ENCODE measurements at regions not wholly inside any gene's neighbourhood (a gene's known extent, or its start where the extent isn't known, plus 50 kb on each side); places are given as distances from the start of the nearest gene placed in this dataset.

DNA sequence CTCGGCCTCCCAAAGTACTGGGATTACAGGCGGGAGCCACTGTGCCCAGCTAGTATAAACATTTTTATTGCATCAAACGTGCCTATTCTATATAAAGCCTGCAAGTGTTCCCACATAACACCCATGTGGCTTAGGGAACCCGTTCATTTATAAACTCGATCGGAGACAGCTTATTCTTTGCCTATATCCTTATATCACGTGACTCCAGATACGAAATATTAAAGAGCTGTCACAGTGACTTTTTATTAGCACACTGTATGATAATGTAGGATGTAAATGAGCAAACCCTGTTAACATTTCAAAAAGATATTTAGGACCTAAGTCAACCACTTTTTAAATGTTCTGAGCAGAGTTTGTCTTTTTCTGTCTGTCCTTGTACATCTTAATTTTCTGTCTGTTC lies 642.9 kb upstream of the ADARB2 start:
- TF ChIP-seq, protein P1, sequence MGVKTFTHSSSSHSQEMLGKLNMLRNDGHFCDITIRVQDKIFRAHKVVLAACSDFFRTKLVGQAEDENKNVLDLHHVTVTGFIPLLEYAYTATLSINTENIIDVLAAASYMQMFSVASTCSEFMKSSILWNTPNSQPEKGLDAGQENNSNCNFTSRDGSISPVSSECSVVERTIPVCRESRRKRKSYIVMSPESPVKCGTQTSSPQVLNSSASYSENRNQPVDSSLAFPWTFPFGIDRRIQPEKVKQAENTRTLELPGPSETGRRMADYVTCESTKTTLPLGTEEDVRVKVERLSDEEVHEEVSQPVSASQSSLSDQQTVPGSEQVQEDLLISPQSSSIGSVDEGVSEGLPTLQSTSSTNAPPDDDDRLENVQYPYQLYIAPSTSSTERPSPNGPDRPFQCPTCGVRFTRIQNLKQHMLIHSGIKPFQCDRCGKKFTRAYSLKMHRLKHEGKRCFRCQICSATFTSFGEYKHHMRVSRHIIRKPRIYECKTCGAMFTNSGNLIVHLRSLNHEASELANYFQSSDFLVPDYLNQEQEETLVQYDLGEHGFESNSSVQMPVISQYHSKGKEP (tag by site-specific recombination; IDR thresholded peaks at IDR 0.05) = no peak
- TF ChIP-seq ZBTB1 (tag by site-specific recombination; IDR thresholded peaks at IDR 0.05) (no peak), ZNF350 (tag by site-specific recombination; IDR thresholded peaks at IDR 0.05) (no peak), SP2 (tag by site-specific recombination; IDR thresholded peaks at IDR 0.05) (no peak), ZNF670 (tag by site-specific recombination; IDR thresholded peaks at IDR 0.05; ENCODE audit: low read depth) (no peak), ZNF558 (tag by site-specific recombination; IDR thresholded peaks at IDR 0.05) (no peak), ZNF560 (tag by site-specific recombination; IDR thresholded peaks at IDR 0.05; ENCODE audit: borderline replicate concordance) (no peak), GLI2 (tag by site-specific recombination; IDR thresholded peaks at IDR 0.05; ENCODE audit: borderline replicate concordance, low read depth) (no peak), ZNF555 (tag by site-specific recombination; conservative IDR thresholded peaks at IDR 0.05) (no peak), ZNF335 (tag by site-specific recombination; conservative IDR thresholded peaks at IDR 0.05) (no peak), ZBTB21 (tag by site-specific recombination; IDR thresholded peaks at IDR 0.05) (no peak), EGR2 (tag by site-specific recombination; IDR thresholded peaks at IDR 0.05; ENCODE audit: low read depth) (no peak), ZNF416 (tag by site-specific recombination; IDR thresholded peaks at IDR 0.05) (no peak)
- TF ChIP-seq, protein P2, sequence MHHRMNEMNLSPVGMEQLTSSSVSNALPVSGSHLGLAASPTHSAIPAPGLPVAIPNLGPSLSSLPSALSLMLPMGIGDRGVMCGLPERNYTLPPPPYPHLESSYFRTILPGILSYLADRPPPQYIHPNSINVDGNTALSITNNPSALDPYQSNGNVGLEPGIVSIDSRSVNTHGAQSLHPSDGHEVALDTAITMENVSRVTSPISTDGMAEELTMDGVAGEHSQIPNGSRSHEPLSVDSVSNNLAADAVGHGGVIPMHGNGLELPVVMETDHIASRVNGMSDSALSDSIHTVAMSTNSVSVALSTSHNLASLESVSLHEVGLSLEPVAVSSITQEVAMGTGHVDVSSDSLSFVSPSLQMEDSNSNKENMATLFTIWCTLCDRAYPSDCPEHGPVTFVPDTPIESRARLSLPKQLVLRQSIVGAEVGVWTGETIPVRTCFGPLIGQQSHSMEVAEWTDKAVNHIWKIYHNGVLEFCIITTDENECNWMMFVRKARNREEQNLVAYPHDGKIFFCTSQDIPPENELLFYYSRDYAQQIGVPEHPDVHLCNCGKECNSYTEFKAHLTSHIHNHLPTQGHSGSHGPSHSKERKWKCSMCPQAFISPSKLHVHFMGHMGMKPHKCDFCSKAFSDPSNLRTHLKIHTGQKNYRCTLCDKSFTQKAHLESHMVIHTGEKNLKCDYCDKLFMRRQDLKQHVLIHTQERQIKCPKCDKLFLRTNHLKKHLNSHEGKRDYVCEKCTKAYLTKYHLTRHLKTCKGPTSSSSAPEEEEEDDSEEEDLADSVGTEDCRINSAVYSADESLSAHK (tag by site-specific recombination; IDR thresholded peaks at IDR 0.05) = no peak
- TF ChIP-seq, protein P3, sequence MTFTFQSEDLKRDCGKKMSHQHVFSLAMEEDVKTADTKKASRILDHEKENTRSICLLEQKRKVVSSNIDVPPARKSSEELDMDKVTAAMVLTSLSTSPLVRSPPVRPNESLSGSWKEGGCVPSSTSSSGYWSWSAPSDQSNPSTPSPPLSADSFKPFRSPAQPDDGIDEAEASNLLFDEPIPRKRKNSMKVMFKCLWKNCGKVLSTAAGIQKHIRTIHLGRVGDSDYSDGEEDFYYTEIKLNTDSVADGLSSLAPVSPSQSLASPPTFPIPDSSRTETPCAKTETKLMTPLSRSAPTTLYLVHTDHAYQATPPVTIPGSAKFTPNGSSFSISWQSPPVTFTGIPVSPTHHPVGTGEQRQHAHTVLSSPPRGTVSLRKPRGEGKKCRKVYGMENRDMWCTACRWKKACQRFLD (tag by site-specific recombination; IDR thresholded peaks at IDR 0.05) = no peak
- TF ChIP-seq, protein P4, sequence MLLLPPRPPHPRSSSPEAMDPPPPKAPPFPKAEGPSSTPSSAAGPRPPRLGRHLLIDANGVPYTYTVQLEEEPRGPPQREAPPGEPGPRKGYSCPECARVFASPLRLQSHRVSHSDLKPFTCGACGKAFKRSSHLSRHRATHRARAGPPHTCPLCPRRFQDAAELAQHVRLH (tag by site-specific recombination; IDR thresholded peaks at IDR 0.05) = no peak
- TF ChIP-seq, protein P5, sequence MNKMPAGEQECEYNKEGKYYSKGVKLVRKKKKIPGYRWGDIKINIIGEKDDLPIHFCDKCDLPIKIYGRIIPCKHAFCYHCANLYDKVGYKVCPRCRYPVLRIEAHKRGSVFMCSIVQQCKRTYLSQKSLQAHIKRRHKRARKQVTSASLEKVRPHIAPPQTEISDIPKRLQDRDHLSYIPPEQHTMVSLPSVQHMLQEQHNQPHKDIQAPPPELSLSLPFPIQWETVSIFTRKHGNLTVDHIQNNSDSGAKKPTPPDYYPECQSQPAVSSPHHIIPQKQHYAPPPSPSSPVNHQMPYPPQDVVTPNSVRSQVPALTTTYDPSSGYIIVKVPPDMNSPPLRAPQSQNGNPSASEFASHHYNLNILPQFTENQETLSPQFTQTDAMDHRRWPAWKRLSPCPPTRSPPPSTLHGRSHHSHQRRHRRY (tag by site-specific recombination; IDR thresholded peaks at IDR 0.05) = no peak
- CTCF ChIA-PET = no interaction called here
- POLR2A ChIA-PET = no interaction called here

DNA sequence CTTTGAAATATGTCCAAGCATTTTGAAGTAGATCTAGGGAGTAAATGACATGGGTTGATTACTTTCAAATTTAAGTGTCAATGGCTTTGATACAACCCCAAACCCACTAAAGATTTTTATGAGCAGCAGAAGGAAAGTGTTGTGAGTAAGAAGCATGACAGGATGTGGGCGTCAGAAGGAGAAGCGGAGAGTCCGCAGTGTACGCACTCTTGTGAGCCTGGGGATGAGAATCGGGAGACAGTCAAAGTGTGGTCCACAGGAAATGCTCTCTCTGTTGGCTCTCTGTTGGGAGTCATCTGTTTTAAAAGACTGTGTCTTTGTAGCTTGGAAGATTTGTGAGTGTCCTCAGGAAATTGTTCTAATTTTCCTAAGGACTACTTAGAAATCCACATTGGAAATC lies 629.8 kb upstream of the ADARB2 start:
- Histone ChIP-seq H3K36me3 (ENCODE audit: control insufficient read depth in 2 of 2, insufficient read depth in 1 of 2, low read length in 2 of 2) (no peaks in the 10 kb centered on the region), H3K9me3 (ENCODE audit: control insufficient read depth, insufficient read depth, low read depth, low read length) (no peaks in the 10 kb centered on the region), H3K4me3 (ENCODE audit: low read depth, low read length) (no peak overlapping the region), H3K4me1 (ENCODE audit: control insufficient read depth, insufficient read depth, low read length) (no peaks in the 10 kb centered on the region), H3K27ac (ENCODE audit: extremely low read depth, low read depth, low read length) (no peak overlapping the region)
- POLR2A ChIA-PET = no interaction called here
- CTCF ChIA-PET = no interaction called here
- TF ChIP-seq ZNF768 (tag by site-specific recombination; IDR thresholded peaks at IDR 0.05) = no peak
- TF ChIP-seq ZNF121 (tag by site-specific recombination; IDR thresholded peaks at IDR 0.05) = no peak
- no peak for TF ChIP-seq ZIC2 (tag by site-specific recombination; IDR thresholded peaks at IDR 0.05)
- no peak for TF ChIP-seq ZNF600 (tag by site-specific recombination; IDR thresholded peaks at IDR 0.05)

More for the DNA sequence above, 642.9 kb upstream of the ADARB2 start:
- H3K4me3 ChIP-seq (ENCODE audit: low read depth, low read length) = no peak overlapping the region
- H3K9me3 ChIP-seq (ENCODE audit: control insufficient read depth, insufficient read depth, low read depth, low read length) = no peaks in the 10 kb centered on the region; the same call in none of the 2 replicates
- no peaks in the 10 kb centered on the region for H3K36me3 ChIP-seq (ENCODE audit: control insufficient read depth in 2 of 2, insufficient read depth in 1 of 2, low read length in 2 of 2)
- H3K4me1 ChIP-seq (ENCODE audit: control insufficient read depth, insufficient read depth, low read length) = no peaks in the 10 kb centered on the region
- no peak overlapping the region for H3K27ac ChIP-seq (ENCODE audit: extremely low read depth, low read depth, low read length)
